Adrenal gland (tissue), 9 donors: ENCODE measurements at regions not wholly inside any gene's neighbourhood (a gene's known extent, or its start where the extent isn't known, plus 50 kb on each side); places are given as distances from the start of the nearest gene placed in this dataset.

ENCODE experiments used
- DNase-seq, 7 donors: peaks; one replicate each; pipeline ENCODE4 v3.0.0-alpha.2; 2019 to 2020
- H3K27ac ChIP-seq, 5 donors: fragments of 200-600 bp; sonication (generic) in 4 of 5; 1 replicate in 3 of 5; 2 replicates in 2 of 5; pipeline versions ENCODE4 v1.5.1 to v1.8.0; 2016 to 2020; ENCODE audit warnings: mild to moderate bottlenecking in 1 of 5
- H3K27me3 ChIP-seq: fragments of 200-600 bp; 2 replicates; pipeline ENCODE4 v1.8.0; 2021
- H3K36me3 ChIP-seq, 2 donors: fragments of 200-600 bp; replicated peaks in 1 of 2; 1 replicate in 1 of 2; 2 replicates in 1 of 2; pipeline versions ENCODE4 v1.5.1 to v1.8.0; 2018 to 2022
- H3K4me1 ChIP-seq, 2 donors: fragments of 200-600 bp; replicated peaks in 1 of 2; 1 replicate in 1 of 2; 2 replicates in 1 of 2; pipeline versions ENCODE4 v1.5.1 to v1.8.0; 2018 to 2021
- H3K4me3 ChIP-seq, 4 donors: fragments of 200-600 bp; sonication (generic) in 3 of 4; one replicate each; pipeline ENCODE4 v1.5.1; 2016 to 2018
- H3K9me3 ChIP-seq, 3 donors: fragments of 200-600 bp; sonication (generic) in 1 of 3; replicated peaks in 1 of 3; 1 replicate in 2 of 3; 2 replicates in 1 of 3; pipeline versions ENCODE4 v1.5.1 to v1.8.0; 2016 to 2021
- POLR2A ChIP-seq, 2 donors: fragments of 450-650 bp; IDR thresholded peaks; one replicate each; pipeline ENCODE4 v1.6.1; 2017; ENCODE audit warnings: antibody characterized with exemption in 2 of 2, mild to moderate bottlenecking in 2 of 2, moderate library complexity in 1 of 2
- WGBS, 4 donors: extraction: QIAGEN DNeasy Blood & Tissue Kit in 2 of 4; methylation state at CpG; one replicate each; pipeline versions ENCODE4 v1.1.5 to v1.1.7; 2013 to 2017; 5-methylcytosine and 5-hydroxymethylcytosine counted together
- intact Hi-C, 2 donors: fragments of 100-400 bp; cut with DNase I; formaldehyde crosslinking; loops; one replicate each; pipeline versions ENCODE4 v1.14.1 to v1.15.0; 2022 to 2023
- TF ChIP-seq, protein P1 (sequence below), 6 experiments: fragments of 450-650 bp in 4 of 6; fragments of 200-600 bp in 2 of 6; sonication (generic) in 1 of 6; IDR thresholded peaks; 1 replicate in 5 of 6; 2 replicates in 1 of 6; pipeline versions ENCODE4 v1.5.1 to v1.8.0; 2016 to 2021; ENCODE audit warnings: antibody characterized with exemption in 6 of 6, mild to moderate bottlenecking in 2 of 6, moderate library complexity in 1 of 6
- donor health status: healthy with polysubstance abuse.
- donor health status: Bipolar disorder and iron deficiency.
- donor health status: DM: yes; HTN: yes; CAD: no.
- donor health status: DM: no; HTN: no; CAD: no.
- donor health status: DM: no; HTN: no; CAD: no.

GRCh38 chrX:123036401-123036800 lies 147.7 kb upstream of the GRIA3 start:
- Histone ChIP-seq H3K4me1 (no peaks in the 10 kb centered on the region), H3K36me3 (no peaks in the 10 kb centered on the region), H3K9me3 (no peaks in the 10 kb centered on the region), H3K27ac (no peak overlapping the region), H3K27me3 (peaks cover 6% of the 10 kb centered on the region), H3K4me3 (no peak overlapping the region)
- 23 to 50% (median 41%) methylated on average over 3 of the region's 3 CpGs for WGBS, 4 donors
- intact Hi-C loops: no loop called here
- TF ChIP-seq, protein P1, sequence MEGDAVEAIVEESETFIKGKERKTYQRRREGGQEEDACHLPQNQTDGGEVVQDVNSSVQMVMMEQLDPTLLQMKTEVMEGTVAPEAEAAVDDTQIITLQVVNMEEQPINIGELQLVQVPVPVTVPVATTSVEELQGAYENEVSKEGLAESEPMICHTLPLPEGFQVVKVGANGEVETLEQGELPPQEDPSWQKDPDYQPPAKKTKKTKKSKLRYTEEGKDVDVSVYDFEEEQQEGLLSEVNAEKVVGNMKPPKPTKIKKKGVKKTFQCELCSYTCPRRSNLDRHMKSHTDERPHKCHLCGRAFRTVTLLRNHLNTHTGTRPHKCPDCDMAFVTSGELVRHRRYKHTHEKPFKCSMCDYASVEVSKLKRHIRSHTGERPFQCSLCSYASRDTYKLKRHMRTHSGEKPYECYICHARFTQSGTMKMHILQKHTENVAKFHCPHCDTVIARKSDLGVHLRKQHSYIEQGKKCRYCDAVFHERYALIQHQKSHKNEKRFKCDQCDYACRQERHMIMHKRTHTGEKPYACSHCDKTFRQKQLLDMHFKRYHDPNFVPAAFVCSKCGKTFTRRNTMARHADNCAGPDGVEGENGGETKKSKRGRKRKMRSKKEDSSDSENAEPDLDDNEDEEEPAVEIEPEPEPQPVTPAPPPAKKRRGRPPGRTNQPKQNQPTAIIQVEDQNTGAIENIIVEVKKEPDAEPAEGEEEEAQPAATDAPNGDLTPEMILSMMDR (IDR thresholded peaks at IDR 0.05): no peak
- no peak for TF ChIP-seq POLR2A (IDR thresholded peaks at IDR 0.05)
- no peak for DNase-seq

DNA sequence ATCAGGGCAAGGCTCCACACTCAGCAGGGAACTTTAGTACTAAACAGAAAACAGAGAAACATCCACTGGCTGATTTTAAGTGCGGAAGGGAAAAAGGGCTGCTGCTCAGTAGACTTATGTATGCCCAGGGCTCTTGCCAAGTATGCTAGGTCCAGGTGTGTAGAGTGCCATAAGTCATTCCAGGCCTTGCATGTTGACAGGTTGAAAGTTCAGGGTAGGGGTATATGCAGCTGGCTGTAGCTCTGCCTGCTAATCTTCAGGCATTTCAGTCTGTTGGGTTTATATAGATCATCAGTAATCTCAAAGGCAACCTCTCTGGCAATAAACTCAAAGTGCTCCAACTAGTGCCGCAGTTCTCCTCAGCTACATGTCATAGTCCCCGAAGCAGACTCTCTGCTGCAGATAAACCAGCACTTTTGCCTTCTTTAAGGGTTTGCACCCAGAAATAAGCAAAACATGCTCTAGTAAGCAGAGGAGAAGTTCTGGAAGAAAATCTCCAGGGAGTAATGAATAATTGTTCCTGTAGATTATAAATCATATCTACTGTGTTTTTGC lies 134.9 kb upstream of the GRIA3 start:
- H3K9me3 ChIP-seq: no peaks in the 10 kb centered on the region
- no peaks in the 10 kb centered on the region for H3K4me1 ChIP-seq
- H3K27me3 ChIP-seq: no peaks in the 10 kb centered on the region
- intact Hi-C loops: no loop called here
- 63 to 77% (median 67%) methylated on average over 2 to 3 of the region's 3 CpGs for WGBS, 4 donors
- H3K27ac ChIP-seq: no peak overlapping the region
- no peaks in the 10 kb centered on the region for H3K36me3 ChIP-seq
- DNase-seq: no peak
- H3K4me3 ChIP-seq: no peak overlapping the region
- TF ChIP-seq, protein P1 (IDR thresholded peaks at IDR 0.05): no peak
- no peak for TF ChIP-seq POLR2A (IDR thresholded peaks at IDR 0.05)

GRCh38 chrX:123060986-123061385 lies 123.1 kb upstream of the GRIA3 start:
- Histone ChIP-seq H3K27me3 (no peaks in the 10 kb centered on the region), H3K36me3 (no peaks in the 10 kb centered on the region), H3K4me3 (no peak overlapping the region), H3K9me3 (no peaks in the 10 kb centered on the region), H3K27ac (no peak overlapping the region), H3K4me1 (no peaks in the 10 kb centered on the region)
- no peak for TF ChIP-seq POLR2A (IDR thresholded peaks at IDR 0.05)
- TF ChIP-seq, protein P1 (IDR thresholded peaks at IDR 0.05): no peak
- intact Hi-C loops: no loop called here
- no peak for DNase-seq

GRCh38 chrX:123064053-123064452 lies 120.0 kb upstream of the GRIA3 start:
- Histone ChIP-seq H3K27ac (no peak overlapping the region), H3K4me3 (no peak overlapping the region), H3K36me3 (no peaks in the 10 kb centered on the region), H3K4me1 (no peaks in the 10 kb centered on the region), H3K9me3 (no peaks in the 10 kb centered on the region), H3K27me3 (no peaks in the 10 kb centered on the region)
- intact Hi-C loops: no loop called here
- no peak for DNase-seq
- no peak for TF ChIP-seq POLR2A (IDR thresholded peaks at IDR 0.05)
- TF ChIP-seq, protein P1 (IDR thresholded peaks at IDR 0.05): no peak
